Left lung (tissue), 4 donors: ENCODE measurements at regions not wholly inside any gene's neighbourhood (a gene's known extent, or its start where the extent isn't known, plus 50 kb on each side); places are given as distances from the start of the nearest gene placed in this dataset.

Experiments used
- ATAC-seq: fragments of 200-7000 bp; cut with Tn5 transposase; one replicate; pipeline ENCODE4 v1.9.1; 2020; ENCODE audit warnings: moderate library complexity
- DNase-seq, 4 donors: peaks; one replicate each; pipeline ENCODE4 v3.0.0-alpha.2; 2013 to 2020
- H3K27ac ChIP-seq, 2 donors: fragments of 200-600 bp; sonication (generic) in 1 of 2; one replicate each; pipeline versions ENCODE4 v1.5.0 to v1.8.0; 2020 to 2021
- H3K27me3 ChIP-seq, 2 donors: fragments of 200-600 bp; sonication (generic) in 1 of 2; one replicate each; pipeline versions ENCODE4 v1.5.0 to v1.8.0; 2020 to 2021
- H3K36me3 ChIP-seq, 2 donors: fragments of 200-600 bp; sonication (generic) in 1 of 2; one replicate each; pipeline versions ENCODE4 v1.5.0 to v1.8.0; 2020 to 2021
- H3K4me1 ChIP-seq, 2 donors: fragments of 200-600 bp; one replicate each; pipeline ENCODE4 v1.8.0; 2021
- H3K4me3 ChIP-seq, 2 donors: fragments of 200-600 bp; sonication (generic) in 1 of 2; one replicate each; pipeline versions ENCODE4 v1.5.0 to v1.8.0; 2020 to 2021; ENCODE audit warnings: mild to moderate bottlenecking in 1 of 2
- H3K9me3 ChIP-seq, 2 donors: fragments of 200-600 bp; sonication (generic) in 1 of 2; one replicate each; pipeline versions ENCODE4 v1.5.0 to v1.8.0; 2020 to 2021
- CTCF ChIP-seq, 2 donors: fragments of 200-600 bp; sonication (generic) in 1 of 2; IDR thresholded peaks; one replicate each; pipeline versions ENCODE4 v1.5.0 to v1.8.0; 2021; ENCODE audit warnings: antibody characterized with exemption in 2 of 2
- intact Hi-C, 2 donors: fragments of 100-400 bp; cut with DNase I; formaldehyde crosslinking; loops; one replicate each; pipeline versions ENCODE4 v1.11.2 to v1.14.2; 2022
- donor health status: DM: no; HTN: yes; CAD: no.
- donor health status: DM: no; HTN: no; CAD: no.

- Histone ChIP-seq H3K27ac (no peak overlapping the region), H3K4me3 (no peak overlapping the region), H3K36me3 (no peaks in the 10 kb centered on the region), H3K27me3 (no peaks in the 10 kb centered on the region), H3K9me3 (no peaks in the 10 kb centered on the region), H3K4me1 (no peaks in the 10 kb centered on the region)
- TF ChIP-seq CTCF (IDR thresholded peaks at IDR 0.05), result no peak
- intact Hi-C loops, result no loop called here
- DNase-seq, result no peak
- no peak for ATAC-seq
These were observed 347.6 kb downstream of the RNF144A start for GRCh38 chr2:7264791-7265190.

GRCh38 chr2:7265286-7265685, 348.1 kb downstream of the RNF144A start:
- no peak for TF ChIP-seq CTCF (IDR thresholded peaks at IDR 0.05)
- no peaks in the 10 kb centered on the region for H3K27me3 ChIP-seq
- H3K27ac ChIP-seq, result no peak overlapping the region
- no peak for ATAC-seq
- H3K4me3 ChIP-seq, result no peak overlapping the region
- no peaks in the 10 kb centered on the region for H3K4me1 ChIP-seq
- H3K9me3 ChIP-seq, result no peaks in the 10 kb centered on the region
- H3K36me3 ChIP-seq, result no peaks in the 10 kb centered on the region
- DNase-seq, result no peak
- intact Hi-C loops, result no loop called here

GRCh38 chr2:7269106-7269643, 352.0 kb downstream of the RNF144A start:
- H3K4me1 ChIP-seq, result no peaks in the 10 kb centered on the region
- H3K27me3 ChIP-seq, result no peaks in the 10 kb centered on the region
- H3K4me3 ChIP-seq, result no peak overlapping the region
- no peaks in the 10 kb centered on the region for H3K36me3 ChIP-seq
- TF ChIP-seq CTCF (IDR thresholded peaks at IDR 0.05), result no peak
- no peaks in the 10 kb centered on the region for H3K9me3 ChIP-seq
- no peak overlapping the region for H3K27ac ChIP-seq
- ATAC-seq (no peak), DNase-seq (no peak)
- intact Hi-C loops, result no loop called here

- H3K27ac ChIP-seq, result no peak overlapping the region
- ATAC-seq (no peak), DNase-seq (no peak)
- no peaks in the 10 kb centered on the region for H3K4me1 ChIP-seq
- no peaks in the 10 kb centered on the region for H3K36me3 ChIP-seq
- intact Hi-C loops, result no loop called here
- TF ChIP-seq CTCF (IDR thresholded peaks at IDR 0.05), result no peak
- no peak overlapping the region for H3K4me3 ChIP-seq
- no peaks in the 10 kb centered on the region for H3K27me3 ChIP-seq
- H3K9me3 ChIP-seq, result no peaks in the 10 kb centered on the region
These were observed 352.8 kb downstream of the RNF144A start for GRCh38 chr2:7270011-7270431.

- H3K27ac ChIP-seq, result no peak overlapping the region
- no peak overlapping the region for H3K4me3 ChIP-seq
- no peaks in the 10 kb centered on the region for H3K36me3 ChIP-seq
- intact Hi-C loops, result no loop called here
- no peak for DNase-seq
- no peaks in the 10 kb centered on the region for H3K27me3 ChIP-seq
- H3K9me3 ChIP-seq, result no peaks in the 10 kb centered on the region
- no peak for TF ChIP-seq CTCF (IDR thresholded peaks at IDR 0.05)
- no peaks in the 10 kb centered on the region for H3K4me1 ChIP-seq
- no peak for ATAC-seq
These were observed 355.0 kb downstream of the RNF144A start for GRCh38 chr2:7272210-7272609.
